T-cell (primary cell): ENCODE measurements at regions not wholly inside any gene's neighbourhood (a gene's known extent, or its start where the extent isn't known, plus 50 kb on each side); places are given as distances from the start of the nearest gene placed in this dataset.
"Not testable (repeated sequence)": the region's sequence is repeated elsewhere in the genome, so short reads cannot be mapped to it uniquely, and the experiment has no call there.

Source experiments
- ATAC-seq, 4 experiments: fragments of 200-7000 bp in 3 of 4; fragments of 150-1000 bp in 1 of 4; cut with Tn5 transposase; replicated peaks in 1 of 4; 1 replicate in 3 of 4; 2 replicates in 1 of 4; pipeline ENCODE4 v1.10.0; 2021; ENCODE audit warnings: moderate library complexity in 3 of 4, mild to moderate bottlenecking in 2 of 4, moderate number of reproducible peaks in 1 of 4
- CTCF ChIA-PET, 2 donors: fragments of 300-600 bp; sonication (Branson Sonifier 250); formaldehyde crosslinking; loops; one replicate each; lab custom pipeline; 2022; ENCODE audit warnings: antibody characterized with exemption in 2 of 2; lab: Charles Lee
- POLR2A ChIA-PET, 2 donors: fragments of 300-600 bp; sonication (Branson Sonifier 250); formaldehyde crosslinking; loops; one replicate each; lab custom pipeline; 2022; ENCODE audit warnings: antibody characterized with exemption in 2 of 2; lab: Charles Lee
- DNase-seq, 35 experiments: peaks; one replicate each; pipeline versions ENCODE4 v3.0.0 to v3.0.0-alpha.2; 2013 to 2023
- H3K27ac ChIP-seq: one replicate; pipeline ENCODE4 v1.5.1; 2013; ENCODE audit warnings: low read length
- H3K27me3 ChIP-seq, 2 experiments: replicated peaks in 1 of 2; 1 replicate in 1 of 2; 2 replicates in 1 of 2; pipeline versions ENCODE4 v1.6.1 to v1.7.0; 2013; ENCODE audit warnings: low read length in 1 of 2, mixed read lengths in 1 of 2; ENCODE audit not compliant: control insufficient read depth in 2 of 2, insufficient read depth in 2 of 2; ENCODE audit errors: extremely low read depth in 1 of 2
- H3K36me3 ChIP-seq, 2 donors: 1 replicate in 1 of 2; 2 replicates in 1 of 2; pipeline versions ENCODE4 v1.6.1 to v1.7.0; 2013; ENCODE audit warnings: low read length in 1 of 2; ENCODE audit not compliant: control insufficient read depth in 2 of 2, insufficient read depth in 1 of 2; ENCODE audit errors: extremely low read depth in 1 of 2
- H3K4me1 ChIP-seq, 2 experiments: 1 replicate in 1 of 2; 2 replicates in 1 of 2; pipeline versions ENCODE4 v1.6.1 to v1.7.0; 2013; ENCODE audit warnings: low read length in 2 of 2, mixed read lengths in 1 of 2; ENCODE audit not compliant: insufficient read depth in 2 of 2, control insufficient read depth in 1 of 2; ENCODE audit errors: extremely low read depth in 1 of 2
- H3K4me3 ChIP-seq, 2 donors: 1 replicate in 1 of 2; 2 replicates in 1 of 2; pipeline versions ENCODE4 v1.5.1 to v1.7.0; 2013; ENCODE audit warnings: mild to moderate bottlenecking in 2 of 2, low read length in 1 of 2, moderate library complexity in 1 of 2; ENCODE audit not compliant: control insufficient read depth in 1 of 2; ENCODE audit errors: extremely low read depth in 1 of 2
- H3K9me3 ChIP-seq: 2 replicates; pipeline ENCODE4 v1.7.0; 2013
- H3K27ac Mint-ChIP-seq, 2 donors: one replicate each; pipeline ENCODE4 v1.8.0; 2020 to 2021; ENCODE audit warnings: mild to moderate bottlenecking in 2 of 2, mixed read lengths in 2 of 2
- H3K27me3 Mint-ChIP-seq, 2 donors: one replicate each; pipeline ENCODE4 v1.8.0; 2021 to 2022; ENCODE audit warnings: mixed read lengths in 2 of 2
- H3K36me3 Mint-ChIP-seq: one replicate; pipeline ENCODE4 v1.8.0; 2021; ENCODE audit warnings: mixed read lengths
- H3K4me1 Mint-ChIP-seq, 3 donors: one replicate each; pipeline ENCODE4 v1.8.0; 2020 to 2022; ENCODE audit warnings: mixed read lengths in 3 of 3, mild to moderate bottlenecking in 1 of 3
- H3K4me3 Mint-ChIP-seq, 3 donors: one replicate each; pipeline ENCODE4 v1.8.0; 2020 to 2022; ENCODE audit warnings: mild to moderate bottlenecking in 3 of 3, mixed read lengths in 3 of 3, moderate library complexity in 3 of 3
- H3K9me3 Mint-ChIP-seq, 3 donors: one replicate each; pipeline ENCODE4 v1.8.0; 2020 to 2022; ENCODE audit warnings: mixed read lengths in 3 of 3
- WGBS: methylation state at CpG from one replicate; pipeline ENCODE4 v1.1.5; 2013; ENCODE audit warnings: missing lambda C conversion rate; ENCODE audit not compliant: insufficient coverage; 5-methylcytosine and 5-hydroxymethylcytosine counted together

- peaks cover 8 to 12% (median 8%) of the 10 kb centered on the region in 3 donors for H3K4me1 Mint-ChIP-seq
- peaks cover 0 to 3% of the 10 kb centered on the region in 2 experiments for H3K27me3 ChIP-seq
- H3K27me3 Mint-ChIP-seq = peaks cover 3 to 4% of the 10 kb centered on the region in 2 donors
- 89% methylated on average over 15 of the region's 21 CpGs for WGBS
- H3K27ac ChIP-seq = no peak overlapping the region
- no peak overlapping the region for H3K4me3 Mint-ChIP-seq
- H3K36me3 Mint-ChIP-seq = no peaks in the 10 kb centered on the region
- ATAC-seq (no peak), DNase-seq (no peak)
- ChIA-PET POLR2A (no interaction called here), CTCF (interaction anchor here in 1 of 2 donors (0.7 kb wide), 1 partner anchor 9 kb away, joined by 3 read pairs; no protein-coding TSS in a partner anchor)
- H3K9me3 Mint-ChIP-seq = no peaks in the 10 kb centered on the region
- H3K4me1 ChIP-seq = peaks cover 0 to 2% of the 10 kb centered on the region in 2 experiments
- no peaks in the 10 kb centered on the region for H3K9me3 ChIP-seq
- no peak overlapping the region for H3K27ac Mint-ChIP-seq
- H3K36me3 ChIP-seq = no peaks in the 10 kb centered on the region
- H3K4me3 ChIP-seq = no peak overlapping the region
These were observed 439.5 kb upstream of the NRP1 start for GRCh38 chr10:33773886-33774480.

DNA sequence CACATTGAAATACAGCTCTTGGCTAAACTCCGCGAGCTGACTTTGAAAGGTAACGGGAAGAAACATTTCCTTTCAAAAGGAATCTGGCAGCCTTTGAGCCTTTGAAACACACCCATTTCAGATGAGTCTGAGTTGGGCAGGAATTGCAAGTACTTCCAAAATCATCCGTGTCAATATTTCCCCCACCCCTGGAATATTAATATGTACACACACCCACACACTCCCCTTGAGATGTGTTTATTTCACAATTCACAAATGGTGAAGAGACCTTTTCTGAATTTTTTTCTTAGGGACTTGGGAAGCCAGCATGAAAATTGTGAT is 438.7 kb upstream of the NRP1 start:
- Mint-ChIP-seq H3K4me1 (peaks cover 8 to 12% (median 8%) of the 10 kb centered on the region in 3 donors), H3K9me3 (no peaks in the 10 kb centered on the region), H3K36me3 (no peaks in the 10 kb centered on the region), H3K4me3 (no peak overlapping the region), H3K27me3 (peaks cover 3 to 4% of the 10 kb centered on the region in 2 donors), H3K27ac (no peak overlapping the region)
- POLR2A ChIA-PET = no interaction called here
- Histone ChIP-seq H3K36me3 (no peaks in the 10 kb centered on the region), H3K4me3 (no peak overlapping the region), H3K4me1 (peaks cover 0 to 2% of the 10 kb centered on the region in 2 experiments), H3K9me3 (no peaks in the 10 kb centered on the region), H3K27ac (no peak overlapping the region), H3K27me3 (peaks cover 0 to 3% of the 10 kb centered on the region in 2 experiments)
- 0% methylated on average over 1 of the region's 4 CpGs for WGBS
- CTCF ChIA-PET = no interaction called here
- ATAC-seq = no peak
- DNase-seq = no peak

GRCh38 chr10:33772370-33773252 is 438.1 kb upstream of the NRP1 start:
- Mint-ChIP-seq H3K27ac (no peak overlapping the region), H3K36me3 (no peaks in the 10 kb centered on the region), H3K27me3 (peaks cover 2 to 3% of the 10 kb centered on the region in 2 donors), H3K9me3 (no peaks in the 10 kb centered on the region), H3K4me1 (peaks cover 8 to 12% (median 8%) of the 10 kb centered on the region in 3 donors), H3K4me3 (peak overlapping the region in 1 of 3 donors; percentile 10)
- ATAC-seq = no peak
- H3K4me3 ChIP-seq = peak overlapping the region in 1 of 2 donors; percentile 33
- ChIA-PET CTCF (no interaction called here), POLR2A (no interaction called here)
- 40% methylated on average over 4 of the region's 16 CpGs for WGBS
- H3K4me1 ChIP-seq = peaks cover 0 to 2% of the 10 kb centered on the region in 2 experiments
- H3K9me3 ChIP-seq = no peaks in the 10 kb centered on the region
- peak in 1 of 35 experiments; percentile 1 for DNase-seq
- H3K36me3 ChIP-seq = no peaks in the 10 kb centered on the region
- peaks cover 0 to 3% of the 10 kb centered on the region in 2 experiments for H3K27me3 ChIP-seq
- H3K27ac ChIP-seq = no peak overlapping the region

DNA sequence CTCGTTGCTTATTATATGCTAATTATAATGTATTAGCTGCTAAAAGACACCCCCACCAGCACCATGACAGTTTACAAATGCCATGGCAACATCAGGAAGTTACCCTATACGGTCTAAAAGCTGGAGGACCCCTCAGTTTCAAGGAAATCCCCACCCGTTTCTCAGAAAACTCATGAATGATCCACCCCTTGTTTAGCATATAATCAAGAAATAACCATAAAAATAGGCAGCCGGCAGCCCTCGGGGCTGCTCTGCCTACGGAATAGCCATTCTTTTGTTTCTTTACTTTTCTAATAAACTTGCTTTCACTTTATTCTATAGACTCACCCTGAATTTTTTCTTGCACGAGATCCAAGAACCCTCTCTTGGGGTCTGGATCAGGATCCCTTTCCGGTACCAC is 437.4 kb upstream of the NRP1 start:
- H3K27ac ChIP-seq, H3K27me3 ChIP-seq, POLR2A ChIA-PET, H3K9me3 Mint-ChIP-seq, H3K36me3 Mint-ChIP-seq, H3K27ac Mint-ChIP-seq, H3K27me3 Mint-ChIP-seq, DNase-seq, ATAC-seq, H3K9me3 ChIP-seq, H3K4me1 ChIP-seq, H3K4me3 Mint-ChIP-seq, H3K36me3 ChIP-seq, H3K4me3 ChIP-seq: not testable (repeated sequence)
- peaks cover 8 to 12% (median 8%) of the 10 kb centered on the region in 3 donors for H3K4me1 Mint-ChIP-seq
- CTCF ChIA-PET = interaction anchor here in 1 of 2 donors (0.6 kb wide), 1 partner anchor 116 kb away, joined by 3 read pairs; no protein-coding TSS in a partner anchor
- WGBS = 73% methylated on average over 6 of the region's 8 CpGs

- peaks cover 0 to 6% (median 5%) of the 10 kb centered on the region in 3 donors for H3K9me3 Mint-ChIP-seq
- H3K4me1 Mint-ChIP-seq = no peaks in the 10 kb centered on the region
- CTCF ChIA-PET = interaction anchor here in 1 of 2 donors (0.6 kb wide), 2 partner anchors 11 to 719 kb away, joined by 4 to 5 read pairs; no protein-coding TSS in a partner anchor
- H3K4me3 Mint-ChIP-seq = no peak overlapping the region
- Histone ChIP-seq H3K27me3 (no peaks in the 10 kb centered on the region), H3K9me3 (no peaks in the 10 kb centered on the region), H3K36me3 (no peaks in the 10 kb centered on the region), H3K27ac (no peak overlapping the region), H3K4me1 (no peaks in the 10 kb centered on the region), H3K4me3 (no peak overlapping the region)
- ATAC-seq = no peak
- H3K27me3 Mint-ChIP-seq = peaks cover 0 to 3% of the 10 kb centered on the region in 2 donors
- no peak for DNase-seq
- no CpG with 5 or more reads among the region's 1 CpG for WGBS
- no peak overlapping the region for H3K27ac Mint-ChIP-seq
- H3K36me3 Mint-ChIP-seq = no peaks in the 10 kb centered on the region
- POLR2A ChIA-PET = no interaction called here
These were observed 430.3 kb upstream of the NRP1 start for GRCh38 chr10:33764694-33765185.

DNA sequence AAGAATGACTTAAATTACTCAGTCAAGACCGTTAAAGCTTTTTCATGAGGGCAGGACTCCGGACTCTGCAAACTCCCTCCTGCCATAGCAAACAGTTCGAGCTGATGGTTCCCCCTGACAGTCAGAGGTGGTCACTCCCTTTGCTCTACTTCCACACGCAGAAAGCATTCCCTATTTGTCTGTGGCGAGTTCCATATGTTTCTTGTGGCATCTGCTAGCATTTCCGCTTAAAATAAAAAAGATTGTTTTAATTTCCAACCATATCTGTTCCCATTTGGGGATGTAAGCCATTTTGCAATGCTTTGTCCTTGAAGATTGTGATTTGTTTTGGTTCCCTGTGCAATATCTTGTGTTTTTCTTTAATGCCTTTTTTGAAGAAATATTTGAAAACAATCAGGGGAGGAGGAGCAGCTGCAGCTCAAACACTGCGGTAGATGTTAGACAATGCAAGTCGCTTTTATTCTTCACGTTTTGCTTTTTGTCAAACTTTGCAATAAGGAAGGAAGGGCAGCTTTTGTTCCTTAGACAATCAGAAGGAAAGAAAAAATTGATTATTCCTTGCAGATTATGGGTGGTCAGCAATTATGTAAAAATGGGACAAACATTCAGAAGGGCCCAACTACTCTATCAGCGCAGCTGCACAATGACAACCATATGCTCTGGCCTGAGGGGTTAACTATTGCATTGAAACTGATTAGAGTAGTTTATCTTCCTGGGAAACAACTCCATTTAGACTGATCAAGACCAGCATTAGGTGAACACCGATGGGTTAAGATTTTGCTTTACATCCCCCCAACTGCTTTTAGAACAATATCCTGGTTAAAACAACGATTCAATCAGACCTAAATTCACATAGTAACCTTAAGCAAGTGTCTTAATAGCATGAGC is 425.8 kb upstream of the NRP1 start:
- no peak overlapping the region for H3K27ac Mint-ChIP-seq
- no peaks in the 10 kb centered on the region for H3K27me3 Mint-ChIP-seq
- no peaks in the 10 kb centered on the region for H3K27me3 ChIP-seq
- H3K9me3 Mint-ChIP-seq = peaks cover 0 to 6% (median 5%) of the 10 kb centered on the region in 3 donors
- no peaks in the 10 kb centered on the region for H3K36me3 Mint-ChIP-seq
- WGBS = 82% methylated on average over 5 of the region's 12 CpGs
- CTCF ChIA-PET = no interaction called here
- no peaks in the 10 kb centered on the region for H3K9me3 ChIP-seq
- H3K4me3 ChIP-seq = no peak overlapping the region
- DNase-seq (no peak), ATAC-seq (no peak)
- no peaks in the 10 kb centered on the region for H3K4me1 Mint-ChIP-seq
- H3K36me3 ChIP-seq = no peaks in the 10 kb centered on the region
- no peak overlapping the region for H3K4me3 Mint-ChIP-seq
- no peak overlapping the region for H3K27ac ChIP-seq
- POLR2A ChIA-PET = interaction anchor here in 1 of 2 donors (0.6 kb wide), 1 partner anchor 8 kb away, joined by 3 read pairs; no protein-coding TSS in a partner anchor
- no peaks in the 10 kb centered on the region for H3K4me1 ChIP-seq
